HG02852 (cell line): ENCODE measurements at regions not wholly inside any gene's neighbourhood (a gene's known extent, or its start where the extent isn't known, plus 50 kb on each side); places are given as distances from the start of the nearest gene placed in this dataset.

Experiments used
- ATAC-seq: cut with Tn5 transposase; IDR thresholded peaks from one replicate; pipeline ENCODE4 v1.9.1; 2021; ENCODE audit warnings: mild to moderate bottlenecking, moderate library complexity; ENCODE audit not compliant: unreplicated experiment

GRCh38 chr4:38581426-38582106 is 82.4 kb upstream of the KLF3 start:
- no peak for ATAC-seq

GRCh38 chr4:38582445-38582844 is 81.6 kb upstream of the KLF3 start:
- no peak for ATAC-seq

- ATAC-seq = no peak
These were observed 81.0 kb upstream of the KLF3 start for GRCh38 chr4:38582889-38583470.

- no peak for ATAC-seq
These were observed 78.1 kb upstream of the KLF3 start for GRCh38 chr4:38585871-38586270.

DNA sequence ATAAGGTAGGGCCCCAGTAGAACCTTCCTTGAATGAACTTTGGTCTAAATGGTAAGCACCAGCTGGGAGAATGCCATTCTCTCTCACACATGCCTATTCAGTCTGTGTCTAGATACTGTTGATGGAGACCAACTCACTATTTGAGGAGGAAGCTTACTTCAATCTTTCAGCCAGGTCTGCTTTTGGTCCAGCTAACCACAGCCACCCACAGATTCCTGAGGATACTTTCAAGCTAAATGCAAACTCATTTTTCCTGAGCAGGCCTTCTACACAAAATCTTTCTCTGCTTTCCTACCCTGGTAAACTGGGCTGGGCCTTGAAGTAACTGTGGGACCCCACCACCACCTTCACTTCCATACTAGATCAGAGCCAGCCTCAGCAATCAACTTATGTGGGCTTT is 76.9 kb upstream of the KLF3 start:
- ATAC-seq = no peak

GRCh38 chr4:38590046-38590445 is 74.0 kb upstream of the KLF3 start:
- ATAC-seq = no peak

GRCh38 chr4:38591617-38592337 is 72.2 kb upstream of the KLF3 start:
- no peak for ATAC-seq

GRCh38 chr4:38598489-38598888 is 65.5 kb upstream of the KLF3 start:
- ATAC-seq = no peak

DNA sequence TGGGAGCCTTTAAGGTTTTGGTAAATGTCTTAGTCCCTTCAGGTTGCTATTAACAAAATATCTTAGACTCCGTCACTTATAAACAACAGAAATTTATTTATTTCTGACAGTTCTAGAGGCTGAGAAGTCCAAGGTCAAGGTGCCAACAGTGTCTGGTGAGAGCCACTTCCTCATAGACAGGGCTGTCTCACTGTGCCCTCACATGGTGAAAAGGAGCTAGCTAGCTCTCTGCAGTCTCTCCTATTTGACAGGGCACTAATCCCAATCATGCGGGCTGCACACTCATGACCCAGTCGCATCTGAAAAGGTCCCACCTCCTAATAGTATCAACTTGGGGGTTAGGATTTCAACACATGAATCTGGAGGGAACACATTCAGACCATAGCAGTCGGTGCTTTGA is 63.4 kb upstream of the KLF3 start:
- ATAC-seq = no peak

GRCh38 chr4:38601244-38601915 is 62.6 kb upstream of the KLF3 start:
- ATAC-seq = no peak

- ATAC-seq = no peak
These were observed 62.1 kb upstream of the KLF3 start for GRCh38 chr4:38601916-38602291.

DNA sequence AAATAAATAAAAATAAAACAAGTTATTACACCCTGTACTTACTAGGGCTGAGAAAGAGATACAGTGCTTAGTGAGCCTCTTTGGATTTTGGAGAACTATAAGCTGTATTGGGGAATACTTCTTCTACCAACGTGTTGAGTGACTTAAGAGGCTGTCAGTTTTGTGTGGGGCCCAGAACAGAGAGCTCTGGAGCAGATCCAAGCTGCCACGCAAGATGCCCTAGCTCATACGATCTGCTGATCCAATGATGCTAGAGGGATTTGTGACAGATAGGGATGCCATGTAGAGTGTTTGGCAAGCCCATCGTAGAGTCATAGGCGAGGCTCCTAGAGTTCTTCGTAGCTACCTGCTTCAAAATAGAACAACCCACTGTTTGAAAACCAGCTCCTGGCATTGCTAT is 60.3 kb upstream of the KLF3 start:
- ATAC-seq = no peak

- ATAC-seq = no peak
These were observed 58.7 kb upstream of the KLF3 start for GRCh38 chr4:38605181-38605752.

DNA sequence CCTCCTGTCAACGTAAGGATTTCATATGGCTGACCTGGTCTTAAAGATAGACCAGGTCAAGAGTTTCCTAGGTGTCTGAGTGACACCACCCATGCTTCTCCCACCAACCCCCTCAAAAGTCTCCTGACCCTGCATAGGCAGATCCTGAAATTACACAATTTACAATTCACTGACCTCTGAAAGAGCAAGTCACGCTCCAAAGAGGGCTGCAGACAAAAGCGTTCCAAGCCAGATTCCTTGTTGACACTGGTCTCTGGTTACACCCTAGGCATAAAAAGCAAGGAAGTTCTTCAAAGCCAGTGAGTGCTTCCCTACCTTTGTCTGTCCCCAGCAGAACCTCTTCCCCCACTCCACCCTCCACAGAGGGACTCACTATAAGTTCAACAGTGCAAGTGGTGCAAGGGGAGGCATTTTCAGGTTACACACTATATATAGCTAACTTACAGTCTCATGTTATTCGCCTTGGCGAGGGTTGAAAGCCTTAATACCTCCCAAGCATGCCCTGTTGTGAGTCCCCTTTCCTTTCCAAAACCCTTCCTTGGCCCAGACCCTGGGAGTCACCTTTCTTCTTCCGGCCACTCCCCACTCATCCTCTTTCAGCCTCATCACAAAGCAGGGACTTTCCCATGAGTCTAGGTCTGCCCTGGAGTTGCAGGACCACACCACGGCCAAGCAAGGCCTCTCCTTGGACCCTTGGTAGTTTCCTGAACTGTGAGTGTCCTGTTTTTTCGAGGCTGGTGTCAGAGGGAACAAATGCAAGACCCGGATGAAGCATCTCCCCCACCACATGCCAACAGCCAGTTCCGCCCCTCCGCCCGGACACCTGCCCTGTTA is 58.0 kb upstream of the KLF3 start:
- no peak for ATAC-seq

- no peak for ATAC-seq
These were observed 57.5 kb upstream of the KLF3 start for GRCh38 chr4:38606587-38606905.

GRCh38 chr4:38609614-38610013 is 54.4 kb upstream of the KLF3 start:
- no peak for ATAC-seq

GRCh38 chr4:38610521-38610920 is 53.5 kb upstream of the KLF3 start:
- no peak for ATAC-seq

DNA sequence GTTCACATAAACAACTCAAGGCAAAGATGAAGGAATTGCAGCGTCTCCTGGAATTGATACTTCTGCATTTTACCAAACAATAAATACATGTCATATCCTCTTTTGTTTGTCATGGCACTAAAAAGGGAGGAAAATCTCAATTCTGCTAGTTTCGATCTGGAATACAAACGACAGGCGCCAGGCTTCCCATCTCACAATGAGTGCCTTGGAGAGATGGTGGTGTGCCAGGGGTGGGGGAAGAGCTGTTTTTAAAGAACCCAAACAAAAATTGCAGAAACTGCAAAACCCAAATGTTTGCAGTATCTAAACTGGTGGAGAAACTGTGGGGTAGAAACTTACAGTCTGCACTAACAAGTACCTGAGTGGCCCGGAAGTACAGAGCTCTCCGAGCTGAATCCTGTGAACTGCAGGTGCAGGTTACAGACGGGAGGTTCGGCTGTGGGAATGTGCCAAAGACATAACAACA is 53.0 kb upstream of the KLF3 start:
- no peak for ATAC-seq

- no peak for ATAC-seq
These were observed 52.3 kb upstream of the KLF3 start for GRCh38 chr4:38611676-38612075.

- no peak for ATAC-seq
These were observed 51.2 kb upstream of the KLF3 start for GRCh38 chr4:38612646-38613414.
